CD4-positive, alpha-beta T cell (primary cell): ENCODE measurements at regions not wholly inside any gene's neighbourhood (a gene's known extent, or its start where the extent isn't known, plus 50 kb on each side); places are given as distances from the start of the nearest gene placed in this dataset.

Experiments
- ATAC-seq: fragments of 200-7000 bp; cut with Tn5 transposase; one replicate; pipeline ENCODE4 v1.10.0; 2022; ENCODE audit warnings: mild to moderate bottlenecking; ENCODE audit not compliant: poor library complexity
- CTCF ChIA-PET: fragments of 350-600 bp; sonication (Branson Sonifier 250); formaldehyde crosslinking; loops from one replicate; lab custom pipeline; 2021; ENCODE audit warnings: antibody characterized with exemption, inconsistent platforms; lab: Charles Lee
- POLR2A ChIA-PET: fragments of 350-600 bp; sonication (Branson Sonifier 250); formaldehyde crosslinking; loops from one replicate; lab custom pipeline; 2021; ENCODE audit warnings: antibody characterized with exemption, inconsistent platforms; lab: Charles Lee
- DNase-seq, 14 experiments: peaks; one replicate each; pipeline ENCODE4 v3.0.0-alpha.2; 2013 to 2020; ENCODE audit warnings: mixed read lengths in 2 of 14
- H3K27ac ChIP-seq, 2 donors: one replicate each; pipeline versions ENCODE4 v1.5.1 to v1.7.0; 2013; ENCODE audit warnings: low read length in 2 of 2, low read depth in 1 of 2, mild to moderate bottlenecking in 1 of 2
- H3K27me3 ChIP-seq, 2 experiments: 1 replicate in 1 of 2; 2 replicates in 1 of 2; pipeline versions ENCODE4 v1.6.1 to v1.7.0; 2013; ENCODE audit warnings: low read length in 2 of 2, control low read depth in 1 of 2, mild to moderate bottlenecking in 1 of 2, moderate library complexity in 1 of 2; ENCODE audit not compliant: insufficient read depth in 2 of 2, control insufficient read depth in 1 of 2
- H3K36me3 ChIP-seq: one replicate; pipeline ENCODE4 v1.6.1; 2013; ENCODE audit warnings: low read length, control low read depth; ENCODE audit not compliant: insufficient read depth
- H3K4me1 ChIP-seq: one replicate; pipeline ENCODE4 v1.6.1; 2013; ENCODE audit warnings: low read length, control low read depth; ENCODE audit not compliant: insufficient read depth
- H3K4me3 ChIP-seq: one replicate; pipeline ENCODE4 v1.5.1; 2013; ENCODE audit warnings: mild to moderate bottlenecking, low read length, moderate library complexity
- H3K9me3 ChIP-seq, 2 experiments: 1 replicate in 1 of 2; 2 replicates in 1 of 2; pipeline versions ENCODE4 v1.6.1 to v1.7.0; 2013; ENCODE audit warnings: low read length in 2 of 2, mild to moderate bottlenecking in 2 of 2, control low read depth in 1 of 2, moderate library complexity in 1 of 2; ENCODE audit not compliant: control insufficient read depth in 1 of 2, insufficient read depth in 1 of 2
- H3K27ac Mint-ChIP-seq: one replicate; pipeline ENCODE4 v1.8.0; 2020; ENCODE audit warnings: mixed read lengths
- H3K27me3 Mint-ChIP-seq: one replicate; pipeline ENCODE4 v1.8.0; 2021; ENCODE audit warnings: mixed read lengths
- H3K36me3 Mint-ChIP-seq: one replicate; pipeline ENCODE4 v1.8.0; 2021; ENCODE audit warnings: low read depth, mixed read lengths
- H3K4me1 Mint-ChIP-seq: one replicate; pipeline ENCODE4 v1.8.0; 2021; ENCODE audit warnings: low read depth, mixed read lengths
- H3K4me3 Mint-ChIP-seq: one replicate; pipeline ENCODE4 v1.8.0; 2020; ENCODE audit warnings: mild to moderate bottlenecking, mixed read lengths
- H3K9me3 Mint-ChIP-seq: one replicate; pipeline ENCODE4 v1.8.0; 2020; ENCODE audit warnings: mixed read lengths
- CTCF ChIP-seq: fragments of 200-600 bp; IDR thresholded peaks from one replicate; pipeline ENCODE4 v1.8.0; 2022; ENCODE audit warnings: antibody characterized with exemption, mild to moderate bottlenecking
- intact Hi-C, 2 experiments: fragments of 100-400 bp; cut with DNase I in 1 of 2; cut with micrococcal nuclease in 1 of 2; formaldehyde crosslinking; loops; one replicate each; pipeline versions ENCODE4 v1.15.1 to v1.9.0; 2023 to 2025; cut with DNase I, micrococcal nuclease

- H3K4me3 ChIP-seq, result no peak overlapping the region
- intact Hi-C loops, result no loop called here
- Mint-ChIP-seq H3K27me3 (no peaks in the 10 kb centered on the region), H3K4me1 (no peaks in the 10 kb centered on the region), H3K36me3 (no peaks in the 10 kb centered on the region), H3K27ac (no peak overlapping the region), H3K9me3 (peaks cover 9% of the 10 kb centered on the region), H3K4me3 (no peak overlapping the region)
- H3K9me3 ChIP-seq, result no peaks in the 10 kb centered on the region
- no peaks in the 10 kb centered on the region for H3K4me1 ChIP-seq
- POLR2A ChIA-PET, result no interaction called here
- no peak for TF ChIP-seq CTCF
- ATAC-seq (no peak), DNase-seq (no peak)
- no peaks in the 10 kb centered on the region for H3K36me3 ChIP-seq
- CTCF ChIA-PET, result no interaction called here
- no peak overlapping the region for H3K27ac ChIP-seq
- no peaks in the 10 kb centered on the region for H3K27me3 ChIP-seq
These were observed 422.8 kb upstream of the PCDH9 start for GRCh38 chr13:67652887-67653286.

GRCh38 chr13:67651908-67652465 is 421.9 kb upstream of the PCDH9 start:
- ChIA-PET POLR2A (no interaction called here), CTCF (no interaction called here)
- DNase-seq (no peak), ATAC-seq (no peak)
- H3K4me3 Mint-ChIP-seq, result no peak overlapping the region
- Histone ChIP-seq H3K4me1 (no peaks in the 10 kb centered on the region), H3K4me3 (no peak overlapping the region), H3K27me3 (no peaks in the 10 kb centered on the region), H3K36me3 (no peaks in the 10 kb centered on the region), H3K9me3 (peaks cover 0 to 4% of the 10 kb centered on the region in 2 experiments), H3K27ac (no peak overlapping the region)
- no peaks in the 10 kb centered on the region for H3K36me3 Mint-ChIP-seq
- H3K27me3 Mint-ChIP-seq, result no peaks in the 10 kb centered on the region
- TF ChIP-seq CTCF, result no peak
- no peak overlapping the region for H3K27ac Mint-ChIP-seq
- H3K9me3 Mint-ChIP-seq, result peaks cover 13% of the 10 kb centered on the region
- intact Hi-C loops, result no loop called here
- H3K4me1 Mint-ChIP-seq, result no peaks in the 10 kb centered on the region

- H3K27me3 ChIP-seq, result no peaks in the 10 kb centered on the region
- H3K36me3 ChIP-seq, result no peaks in the 10 kb centered on the region
- intact Hi-C loops, result no loop called here
- H3K27ac ChIP-seq, result no peak overlapping the region
- Mint-ChIP-seq H3K4me1 (no peaks in the 10 kb centered on the region), H3K36me3 (no peaks in the 10 kb centered on the region), H3K27ac (no peak overlapping the region), H3K9me3 (peaks cover 17% of the 10 kb centered on the region), H3K27me3 (no peaks in the 10 kb centered on the region), H3K4me3 (no peak overlapping the region)
- peaks cover 0 to 4% of the 10 kb centered on the region in 2 experiments for H3K9me3 ChIP-seq
- CTCF ChIA-PET, result no interaction called here
- DNase-seq, result no peak
- no peak overlapping the region for H3K4me3 ChIP-seq
- POLR2A ChIA-PET, result no interaction called here
- no peak for TF ChIP-seq CTCF
- no peak for ATAC-seq
- H3K4me1 ChIP-seq, result no peaks in the 10 kb centered on the region
These were observed 420.3 kb upstream of the PCDH9 start for GRCh38 chr13:67650471-67650870.
